A549 (cell line): ENCODE measurements at regions not wholly inside any gene's neighbourhood (a gene's known extent, or its start where the extent isn't known, plus 50 kb on each side); places are given as distances from the start of the nearest gene placed in this dataset.

Experiments
- CHD4 ChIP-seq: fragments of 200-600 bp; sonication (generic); IDR thresholded peaks from 2 replicates; pipeline ENCODE4 v1.6.1; 2016; ENCODE audit warnings: antibody characterized with exemption, mild to moderate bottlenecking, borderline replicate concordance
- EHMT2 ChIP-seq: fragments of 200-600 bp; sonication (generic); IDR thresholded peaks from 2 replicates; pipeline ENCODE4 v1.6.1; 2016; ENCODE audit warnings: antibody characterized with exemption, low read depth, mild to moderate bottlenecking, moderate library complexity
- HOXB5 ChIP-seq: fragments of 250-450 bp; sonication (Bioruptor Pico); IDR thresholded peaks from 2 replicates; pipeline ENCODE4 v1.5.0; 2020; ENCODE audit warnings: mild to moderate bottlenecking, moderate library complexity
- JUNB ChIP-seq: fragments of >200 bp; sonication (Bioruptor Twin); formaldehyde crosslinking; IDR thresholded peaks from 2 replicates; pipeline ENCODE4 v1.6.1; 2016
- POLR2A ChIP-seq: IDR thresholded peaks from 2 replicates; pipeline ENCODE4 v1.6.1; 2012; ENCODE audit warnings: mild to moderate bottlenecking, low read length
- TF ChIP-seq, protein P1 (sequence below): fragments of >200 bp; sonication (Bioruptor Twin); formaldehyde crosslinking; IDR thresholded peaks from 3 replicates; pipeline ENCODE4 v1.5.1; 2016

DNA sequence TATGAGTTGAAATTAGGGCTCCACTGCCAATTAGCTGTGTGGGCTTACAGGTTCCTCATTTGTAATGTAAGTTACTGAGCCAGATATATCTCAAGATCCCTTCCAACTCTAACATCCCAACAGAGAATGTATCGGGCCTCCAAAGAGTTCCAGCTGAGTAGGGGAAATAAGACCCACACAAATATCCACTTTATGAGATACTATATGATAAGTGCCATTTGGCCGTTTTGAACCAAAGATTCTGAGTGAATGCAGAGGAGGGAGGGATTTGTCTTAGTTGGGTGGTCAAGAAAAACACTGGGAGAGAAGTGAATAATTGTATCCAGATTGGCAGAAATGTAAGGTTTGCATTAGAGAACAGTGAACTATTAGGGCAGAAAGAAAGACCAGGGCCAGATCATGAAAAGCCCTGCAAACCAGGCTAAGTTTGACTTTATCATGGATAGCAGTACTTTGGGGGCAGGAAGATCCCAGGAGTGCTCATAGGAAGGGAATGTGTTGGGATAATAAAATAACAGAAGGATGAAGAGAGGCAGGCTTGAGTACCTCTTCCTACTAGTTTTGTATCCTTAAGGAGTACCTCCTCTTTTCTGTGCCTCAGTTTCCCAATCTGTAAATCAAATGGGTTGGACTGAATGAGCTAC lies 63.9 kb downstream of the RPL27A start:
- TF ChIP-seq JUNB (no peak), POLR2A (no peak), CHD4 (no peak), EHMT2 (no peak), HOXB5 (CRISPR knock-in tag) (no peak)
- TF ChIP-seq, protein P1, sequence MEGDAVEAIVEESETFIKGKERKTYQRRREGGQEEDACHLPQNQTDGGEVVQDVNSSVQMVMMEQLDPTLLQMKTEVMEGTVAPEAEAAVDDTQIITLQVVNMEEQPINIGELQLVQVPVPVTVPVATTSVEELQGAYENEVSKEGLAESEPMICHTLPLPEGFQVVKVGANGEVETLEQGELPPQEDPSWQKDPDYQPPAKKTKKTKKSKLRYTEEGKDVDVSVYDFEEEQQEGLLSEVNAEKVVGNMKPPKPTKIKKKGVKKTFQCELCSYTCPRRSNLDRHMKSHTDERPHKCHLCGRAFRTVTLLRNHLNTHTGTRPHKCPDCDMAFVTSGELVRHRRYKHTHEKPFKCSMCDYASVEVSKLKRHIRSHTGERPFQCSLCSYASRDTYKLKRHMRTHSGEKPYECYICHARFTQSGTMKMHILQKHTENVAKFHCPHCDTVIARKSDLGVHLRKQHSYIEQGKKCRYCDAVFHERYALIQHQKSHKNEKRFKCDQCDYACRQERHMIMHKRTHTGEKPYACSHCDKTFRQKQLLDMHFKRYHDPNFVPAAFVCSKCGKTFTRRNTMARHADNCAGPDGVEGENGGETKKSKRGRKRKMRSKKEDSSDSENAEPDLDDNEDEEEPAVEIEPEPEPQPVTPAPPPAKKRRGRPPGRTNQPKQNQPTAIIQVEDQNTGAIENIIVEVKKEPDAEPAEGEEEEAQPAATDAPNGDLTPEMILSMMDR = no peak
